GM21825 (cell line): ENCODE measurements at regions not wholly inside any gene's neighbourhood (a gene's known extent, or its start where the extent isn't known, plus 50 kb on each side); places are given as distances from the start of the nearest gene placed in this dataset.
"Not testable (repeated sequence)": the region's sequence is repeated elsewhere in the genome, so short reads cannot be mapped to it uniquely, and the experiment has no call there.

Experiments used
- ATAC-seq: cut with Tn5 transposase; IDR thresholded peaks from one replicate; pipeline ENCODE4 v1.9.1; 2021; ENCODE audit warnings: mild to moderate bottlenecking, moderate library complexity; ENCODE audit not compliant: unreplicated experiment

DNA sequence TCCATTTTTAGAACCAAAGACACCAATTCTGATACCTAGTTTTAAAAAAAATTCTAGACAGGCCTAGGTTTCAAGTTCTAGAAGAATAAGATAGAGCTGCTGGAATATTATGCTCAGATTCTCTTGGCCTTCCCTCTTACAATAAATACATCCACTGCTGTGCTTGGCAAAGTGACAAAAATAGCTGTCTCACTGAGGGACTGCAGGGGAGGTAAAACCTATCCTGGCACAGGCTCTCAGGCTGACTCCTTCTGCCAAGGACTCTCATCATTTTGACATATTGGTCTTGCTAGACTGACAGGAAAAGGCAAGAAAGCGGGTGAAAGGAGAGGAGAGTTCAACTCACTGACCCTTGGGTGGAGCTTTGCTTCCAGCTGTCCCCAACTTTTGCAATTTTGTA lies 197.0 kb upstream of the LHX8 start:
- no peak for ATAC-seq

DNA sequence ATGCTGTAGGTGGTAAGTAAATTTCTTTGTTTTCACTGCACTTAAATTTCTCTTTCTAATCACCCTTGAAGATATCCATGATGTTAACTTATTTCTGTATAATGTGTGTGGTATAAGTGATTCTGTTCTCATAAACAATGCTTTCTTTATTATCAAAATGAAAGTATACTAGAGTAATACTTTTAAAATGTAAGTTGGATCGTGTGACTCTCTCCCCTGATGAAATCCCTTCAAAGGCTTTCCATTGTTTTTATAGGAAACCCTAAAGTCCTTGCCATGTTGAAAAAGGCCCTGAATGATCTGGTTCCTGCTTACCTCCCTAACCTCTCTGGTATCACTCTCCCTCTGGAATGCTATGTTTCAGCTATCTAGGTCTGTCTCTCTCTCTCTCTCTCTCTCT lies 191.1 kb upstream of the LHX8 start:
- no peak for ATAC-seq

GRCh38 chr1:74946388-74946787 lies 187.8 kb upstream of the LHX8 start:
- ATAC-seq: no peak

DNA sequence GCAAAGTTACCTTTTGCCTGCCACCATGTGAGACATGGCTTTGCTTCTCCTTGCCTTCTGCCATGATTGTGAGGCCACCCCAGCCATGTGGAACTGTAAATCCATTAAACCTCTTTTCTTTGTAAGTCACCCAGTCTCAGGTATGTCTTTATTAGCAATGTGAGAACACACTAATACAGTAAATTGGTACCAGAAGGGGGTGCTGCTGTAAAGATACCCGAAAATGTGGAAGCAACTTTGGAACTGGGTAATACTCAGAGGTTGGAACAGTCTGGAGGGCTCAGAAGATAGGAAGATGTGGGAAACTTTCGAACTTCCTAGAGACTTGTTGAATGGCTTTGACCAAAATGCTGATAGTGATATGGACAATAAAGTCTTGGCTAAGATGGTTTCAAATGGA lies 184.8 kb upstream of the LHX8 start:
- ATAC-seq: not testable (repeated sequence)

DNA sequence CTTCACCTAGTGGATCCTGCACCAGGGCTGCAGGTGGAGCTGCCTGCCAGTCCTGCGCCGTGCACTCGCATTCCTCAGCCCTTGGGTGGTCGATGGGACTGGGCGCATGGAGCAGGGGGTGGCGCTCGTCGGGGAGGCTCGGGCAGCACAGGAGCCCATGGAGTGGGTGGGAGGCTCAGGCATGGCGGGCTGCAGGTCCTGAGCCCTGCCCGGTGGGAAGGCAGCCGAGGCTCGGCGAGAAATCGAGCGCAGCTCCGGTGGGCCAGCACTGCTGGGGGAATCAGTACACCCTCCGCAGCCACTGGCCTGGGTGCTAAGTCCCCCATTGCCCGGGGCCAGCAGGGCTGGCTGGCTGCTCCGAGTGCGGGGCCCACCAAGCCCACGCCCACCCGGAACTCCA lies 182.2 kb upstream of the LHX8 start:
- ATAC-seq: not testable (repeated sequence)

DNA sequence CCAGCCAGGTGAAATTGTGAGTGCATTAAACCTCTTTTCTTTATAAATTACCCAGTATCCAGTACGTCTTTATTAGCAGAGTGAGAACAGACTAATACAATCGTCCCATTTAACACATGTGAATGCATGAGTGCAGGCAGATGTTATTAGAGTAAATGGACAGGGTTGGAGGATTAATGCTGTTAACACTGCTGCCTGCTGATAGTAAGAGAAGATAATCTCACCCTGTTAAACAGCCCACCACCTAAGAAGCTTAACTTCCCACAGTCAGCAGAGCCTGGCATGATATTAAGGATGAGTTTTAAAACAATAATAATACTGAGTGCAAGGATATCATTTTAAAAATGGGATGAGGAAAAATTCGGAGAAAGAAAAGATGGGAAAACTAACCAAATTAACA lies 181.4 kb upstream of the LHX8 start:
- no peak for ATAC-seq

DNA sequence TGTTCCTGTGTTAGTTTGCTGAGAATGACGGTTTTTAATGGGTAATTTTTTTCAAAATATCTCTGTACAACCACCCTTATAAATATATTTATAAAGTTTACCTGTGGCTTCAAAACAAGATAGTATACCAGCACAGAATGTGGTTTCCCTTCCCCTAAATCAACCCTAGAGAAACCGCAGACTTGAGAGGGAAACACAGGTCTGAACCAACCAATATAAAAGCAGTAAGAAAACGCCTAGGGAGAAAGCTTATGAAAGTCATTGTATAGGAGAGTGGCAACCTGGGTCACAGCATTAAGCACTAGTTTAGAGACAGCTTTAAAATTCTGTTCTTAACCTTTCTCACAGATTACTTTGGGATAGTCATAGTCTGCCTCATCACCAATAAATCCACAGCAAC lies 180.6 kb upstream of the LHX8 start:
- ATAC-seq: no peak

DNA sequence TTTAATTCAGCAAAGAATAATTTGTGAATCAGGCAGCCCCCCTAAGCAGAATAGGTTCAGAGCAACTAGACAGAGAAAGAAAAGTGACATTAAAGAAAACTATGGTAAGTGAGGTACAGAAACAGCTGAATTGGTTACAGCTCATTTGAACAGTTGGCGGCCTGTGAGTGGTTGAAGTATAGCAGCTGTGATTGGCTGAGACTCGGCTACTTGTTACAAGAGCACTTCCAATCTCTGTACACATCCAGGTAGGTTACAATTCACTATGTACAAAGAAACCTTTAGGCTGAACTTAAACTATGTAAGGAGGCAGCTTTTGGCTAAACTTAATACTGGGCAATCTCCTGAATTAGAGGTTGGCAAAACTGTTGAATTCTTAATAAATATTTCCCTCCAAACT lies 171.1 kb upstream of the LHX8 start:
- ATAC-seq: no peak

- ATAC-seq: no peak
Measured at GRCh38 chr1:74964508-74965102, 169.6 kb upstream of the LHX8 start.

GRCh38 chr1:74969566-74970135 lies 164.5 kb upstream of the LHX8 start:
- ATAC-seq: no peak

DNA sequence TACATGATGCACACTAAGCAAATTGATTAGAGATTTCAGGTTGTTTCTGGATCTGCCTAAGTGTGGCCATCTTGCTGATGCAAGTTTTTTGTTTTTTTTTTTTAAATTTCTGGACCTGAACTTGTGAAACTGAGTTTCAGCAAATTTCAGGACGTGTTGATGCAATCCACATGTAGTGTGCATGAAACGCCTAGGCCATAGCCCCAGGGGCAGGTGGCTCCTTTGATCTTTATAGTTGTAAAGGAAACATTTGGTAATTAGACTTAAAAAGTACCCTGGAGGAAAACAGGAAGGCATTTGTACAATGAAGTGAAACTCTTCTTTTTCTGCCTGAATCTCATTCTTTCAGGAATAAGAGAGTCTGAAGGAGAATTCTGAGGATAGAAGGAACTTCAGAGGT lies 162.2 kb upstream of the LHX8 start:
- no peak for ATAC-seq

GRCh38 chr1:74976491-74976890 lies 157.7 kb upstream of the LHX8 start:
- ATAC-seq: no peak

DNA sequence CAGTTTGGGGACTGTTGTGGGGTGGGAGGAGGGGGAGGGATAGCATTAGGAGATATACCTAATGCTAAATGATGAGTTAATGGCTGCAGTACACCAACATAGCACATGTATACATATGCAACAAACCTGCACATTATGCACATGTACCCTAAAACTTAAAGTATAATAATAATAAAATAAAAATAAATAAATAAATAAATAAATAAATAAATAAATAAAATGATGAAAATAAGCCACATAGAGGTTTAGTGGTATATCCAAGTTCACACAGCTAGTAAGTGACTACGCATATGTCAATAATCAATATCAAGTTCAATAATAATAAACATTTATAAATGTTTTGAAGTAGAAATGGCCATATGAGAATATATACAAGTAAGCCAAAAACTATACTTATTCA lies 141.7 kb upstream of the LHX8 start:
- not testable (repeated sequence) for ATAC-seq

DNA sequence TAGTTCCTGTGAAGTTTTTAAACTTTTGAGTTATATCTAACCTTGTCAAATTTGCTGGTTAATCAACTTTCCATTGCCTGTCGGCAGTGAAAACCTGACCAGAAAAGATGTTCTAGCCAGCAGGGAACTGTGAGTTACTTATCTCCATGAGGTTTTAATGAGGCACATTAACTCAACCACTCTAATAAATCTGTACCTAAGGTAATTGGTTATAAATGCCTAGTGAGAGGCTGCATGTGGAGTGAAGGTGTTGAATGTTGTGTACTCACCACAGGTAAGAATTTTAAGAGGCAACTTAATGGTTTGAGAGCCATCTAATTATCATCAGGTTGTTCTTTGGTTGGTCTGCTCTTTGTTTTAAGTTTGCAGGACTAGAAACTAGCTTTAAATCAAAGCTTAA lies 138.4 kb upstream of the LHX8 start:
- ATAC-seq: no peak

GRCh38 chr1:75010547-75010946 lies 123.6 kb upstream of the LHX8 start:
- ATAC-seq: no peak

DNA sequence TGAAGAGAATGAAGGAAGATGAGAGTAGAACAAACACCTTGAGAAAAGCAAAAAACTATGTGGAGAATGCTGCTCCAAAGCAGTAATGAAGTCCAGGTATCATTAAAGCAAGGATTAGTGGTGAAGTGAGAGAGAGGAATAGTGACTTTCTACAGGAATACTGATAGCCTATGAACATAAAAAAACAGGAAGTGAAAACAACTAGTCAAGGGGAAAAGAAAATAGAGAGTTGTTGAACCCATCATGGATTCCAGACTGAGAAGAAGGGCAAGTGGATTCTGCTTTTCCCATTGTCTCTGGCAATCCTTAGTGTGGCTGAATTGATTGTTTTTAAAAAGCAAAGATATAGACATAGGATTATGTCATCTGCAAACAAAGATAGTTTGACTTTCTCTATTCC lies 119.9 kb upstream of the LHX8 start:
- ATAC-seq: no peak

DNA sequence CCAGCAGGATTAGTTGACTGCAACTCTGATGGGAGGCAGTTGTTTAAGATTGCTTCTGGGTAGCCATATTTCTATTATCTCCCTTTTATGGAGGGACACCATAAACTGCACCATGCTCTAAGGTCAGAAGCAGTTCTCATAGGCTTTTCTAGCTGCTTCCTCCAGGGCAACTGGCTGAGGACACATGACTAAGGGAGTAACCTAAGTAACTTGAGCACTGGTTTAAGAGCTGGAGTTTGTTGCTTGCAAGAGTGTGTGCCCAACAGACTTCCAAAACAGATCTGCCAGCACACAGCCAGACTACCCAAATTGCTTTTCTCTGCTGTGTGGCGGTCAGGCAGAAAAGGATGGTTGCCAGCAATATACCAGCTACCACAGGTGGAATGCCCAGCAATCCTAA lies 111.2 kb upstream of the LHX8 start:
- ATAC-seq: no peak

GRCh38 chr1:75034376-75034775 lies 99.8 kb upstream of the LHX8 start:
- no peak for ATAC-seq

DNA sequence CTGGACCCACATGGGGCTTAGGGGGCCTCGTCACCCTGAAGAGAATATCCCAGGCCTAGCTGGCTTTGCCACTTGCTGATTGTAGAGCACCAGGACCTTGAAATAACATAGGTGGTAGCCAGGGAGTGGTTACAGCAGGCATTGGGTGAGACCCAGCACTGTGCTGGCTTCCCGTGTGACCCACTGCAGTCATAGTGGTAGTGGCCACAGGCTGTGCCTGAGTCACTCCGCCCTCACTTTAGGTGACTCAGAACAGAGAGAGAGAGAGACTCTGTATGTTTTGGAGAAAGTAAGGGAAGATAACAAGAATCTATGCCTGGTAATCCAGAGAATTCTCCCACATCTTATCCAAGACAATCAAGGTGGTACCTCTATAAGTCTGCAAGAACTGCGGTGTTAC lies 98.7 kb upstream of the LHX8 start:
- no peak for ATAC-seq

DNA sequence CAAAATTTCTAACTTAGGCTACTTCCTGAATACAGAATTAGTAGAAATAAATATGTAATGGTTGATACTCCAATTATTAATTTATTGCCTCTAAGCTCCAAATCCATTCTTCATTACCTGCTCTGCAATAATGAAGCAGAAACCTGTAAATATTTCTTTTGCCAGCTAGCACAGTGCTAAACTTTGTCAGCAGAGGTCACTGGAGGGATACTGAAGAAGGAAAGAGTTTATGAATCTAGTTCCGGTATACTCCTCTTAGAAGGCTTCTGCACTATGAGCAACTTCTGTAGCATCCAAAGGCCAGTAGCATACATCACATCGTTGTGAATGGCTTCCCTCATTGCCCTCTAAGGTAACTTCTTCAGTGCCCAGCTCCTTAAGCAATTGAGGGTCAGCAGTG lies 81.0 kb upstream of the LHX8 start:
- ATAC-seq: no peak

- no peak for ATAC-seq
Measured at GRCh38 chr1:75058424-75058823, 75.8 kb upstream of the LHX8 start.

GRCh38 chr1:75062111-75062510 lies 72.1 kb upstream of the LHX8 start:
- no peak for ATAC-seq

- no peak for ATAC-seq
Measured at GRCh38 chr1:75067975-75068374, 66.2 kb upstream of the LHX8 start.
